ENCODE measurements at regions not wholly inside any gene's neighbourhood (a gene's known extent, or its start where the extent isn't known, plus 50 kb on each side); places are given as distances from the start of the nearest gene placed in this dataset.

- DNase-seq: no peak
- Mint-ChIP-seq H3K36me3 (ENCODE audit: low read depth) (no peaks in the 10 kb centered on the region), H3K27me3 (peaks cover 5% of the 10 kb centered on the region), H3K4me1 (ENCODE audit: low read depth) (no peaks in the 10 kb centered on the region), H3K9me3 (no peaks in the 10 kb centered on the region), H3K27ac (no peak overlapping the region), H3K4me3 (no peak overlapping the region)
- intact Hi-C loops (cut with DNase I, micrococcal nuclease): no loop called here
- no peak for ATAC-seq (ENCODE audit: poor library complexity)
- Histone ChIP-seq H3K9me3 (ENCODE audit: control insufficient read depth in 1 of 2, insufficient read depth in 1 of 2, low read length in 2 of 2) (no peaks in the 10 kb centered on the region), H3K4me1 (ENCODE audit: insufficient read depth, low read length) (no peaks in the 10 kb centered on the region), H3K36me3 (ENCODE audit: insufficient read depth, low read length) (no peaks in the 10 kb centered on the region), H3K27ac (ENCODE audit: low read depth in 1 of 2, low read length in 2 of 2) (no peak overlapping the region), H3K4me3 (ENCODE audit: low read length) (no peak overlapping the region), H3K27me3 (ENCODE audit: control insufficient read depth in 1 of 2, insufficient read depth in 2 of 2, low read length in 2 of 2) (no peaks in the 10 kb centered on the region)
- ChIA-PET CTCF (no interaction called here), POLR2A (no interaction called here)
- TF ChIP-seq CTCF (IDR thresholded peaks at IDR 0.05): no peak
Observed at GRCh38 chr6:3573670-3574069, 116.8 kb upstream of the SLC22A23 start.

- DNase-seq: no peak
- H3K27ac ChIP-seq (ENCODE audit: low read depth in 1 of 2, low read length in 2 of 2): no peak overlapping the region
- H3K4me1 ChIP-seq (ENCODE audit: insufficient read depth, low read length): no peaks in the 10 kb centered on the region
- no peaks in the 10 kb centered on the region for H3K9me3 ChIP-seq (ENCODE audit: control insufficient read depth in 1 of 2, insufficient read depth in 1 of 2, low read length in 2 of 2)
- no peak for TF ChIP-seq CTCF (IDR thresholded peaks at IDR 0.05)
- Mint-ChIP-seq H3K9me3 (no peaks in the 10 kb centered on the region), H3K4me1 (ENCODE audit: low read depth) (no peaks in the 10 kb centered on the region), H3K4me3 (no peak overlapping the region), H3K27me3 (peaks cover 5% of the 10 kb centered on the region), H3K36me3 (ENCODE audit: low read depth) (no peaks in the 10 kb centered on the region), H3K27ac (no peak overlapping the region)
- no peaks in the 10 kb centered on the region for H3K36me3 ChIP-seq (ENCODE audit: insufficient read depth, low read length)
- no peaks in the 10 kb centered on the region for H3K27me3 ChIP-seq (ENCODE audit: control insufficient read depth in 1 of 2, insufficient read depth in 2 of 2, low read length in 2 of 2)
- no peak overlapping the region for H3K4me3 ChIP-seq (ENCODE audit: low read length)
- intact Hi-C loops (cut with DNase I, micrococcal nuclease): no loop called here
- no peak for ATAC-seq (ENCODE audit: poor library complexity)
- ChIA-PET CTCF (no interaction called here), POLR2A (no interaction called here)
Observed at GRCh38 chr6:3571836-3572235, 115.0 kb upstream of the SLC22A23 start.

GRCh38 chr6:3571250-3571681, 114.4 kb upstream of the SLC22A23 start:
- H3K4me3 Mint-ChIP-seq: no peak overlapping the region
- H3K4me3 ChIP-seq (ENCODE audit: low read length): no peak overlapping the region
- no peaks in the 10 kb centered on the region for H3K36me3 ChIP-seq (ENCODE audit: insufficient read depth, low read length)
- no peak overlapping the region for H3K27ac Mint-ChIP-seq
- no peaks in the 10 kb centered on the region for H3K4me1 Mint-ChIP-seq (ENCODE audit: low read depth)
- H3K4me1 ChIP-seq (ENCODE audit: insufficient read depth, low read length): no peaks in the 10 kb centered on the region
- no peak overlapping the region for H3K27ac ChIP-seq (ENCODE audit: low read depth in 1 of 2, low read length in 2 of 2)
- ChIA-PET CTCF (no interaction called here), POLR2A (no interaction called here)
- H3K9me3 Mint-ChIP-seq: no peaks in the 10 kb centered on the region
- intact Hi-C loops (cut with DNase I, micrococcal nuclease): no loop called here
- no peak for TF ChIP-seq CTCF (IDR thresholded peaks at IDR 0.05)
- peaks cover 5% of the 10 kb centered on the region for H3K27me3 Mint-ChIP-seq
- DNase-seq (no peak), ATAC-seq (ENCODE audit: poor library complexity) (no peak)
- no peaks in the 10 kb centered on the region for H3K36me3 Mint-ChIP-seq (ENCODE audit: low read depth)
- no peaks in the 10 kb centered on the region for H3K9me3 ChIP-seq (ENCODE audit: control insufficient read depth in 1 of 2, insufficient read depth in 1 of 2, low read length in 2 of 2)
- H3K27me3 ChIP-seq (ENCODE audit: control insufficient read depth in 1 of 2, insufficient read depth in 2 of 2, low read length in 2 of 2): no peaks in the 10 kb centered on the region
